ENCODE measurements at regions not wholly inside any gene's neighbourhood (a gene's known extent, or its start where the extent isn't known, plus 50 kb on each side); places are given as distances from the start of the nearest gene placed in this dataset.

GRCh38 chr2:83744855-83745254 is 714.2 kb downstream of the SUCLG1 start:
- no peak for DNase-seq

DNA sequence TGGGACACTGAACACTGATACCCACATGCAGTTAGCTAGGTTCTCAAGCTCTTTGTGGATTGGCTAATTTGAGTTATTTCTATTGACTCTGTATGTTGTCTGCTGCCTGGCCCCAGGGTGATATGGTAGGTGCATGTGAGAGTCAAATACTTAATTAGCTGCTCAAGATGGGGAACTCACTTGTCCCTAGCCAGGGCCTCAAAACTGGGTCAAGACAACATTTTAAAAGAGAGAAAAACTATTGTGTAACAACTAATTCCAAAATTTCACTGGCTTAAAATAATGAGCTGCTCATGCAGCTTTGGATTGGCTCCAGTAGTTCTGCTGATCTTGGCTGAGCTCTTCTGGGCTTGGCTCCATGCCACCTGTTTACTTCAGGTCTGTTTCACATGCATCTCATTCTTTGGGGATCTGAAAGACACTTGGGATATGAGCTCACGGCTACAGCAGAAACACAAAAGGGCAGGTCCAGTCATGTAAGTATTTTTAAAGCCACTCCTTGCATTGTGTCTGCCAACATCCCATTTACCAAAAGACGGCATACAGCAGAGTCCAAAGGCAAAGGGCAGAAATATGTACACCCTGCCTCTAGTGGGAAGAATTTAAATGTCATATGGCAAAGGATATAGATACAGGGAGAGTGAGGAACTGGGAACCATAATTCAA is 716.8 kb downstream of the SUCLG1 start:
- no peak for DNase-seq

GRCh38 chr2:83730223-83730622 is 728.9 kb downstream of the SUCLG1 start:
- DNase-seq = no peak

GRCh38 chr2:83725735-83726134 is 733.3 kb downstream of the SUCLG1 start:
- DNase-seq = no peak

GRCh38 chr2:83705146-83705545 is 753.9 kb downstream of the SUCLG1 start:
- no peak for DNase-seq

- no peak for DNase-seq
Observed at GRCh38 chr2:83703598-83703997, 755.5 kb downstream of the SUCLG1 start.

DNA sequence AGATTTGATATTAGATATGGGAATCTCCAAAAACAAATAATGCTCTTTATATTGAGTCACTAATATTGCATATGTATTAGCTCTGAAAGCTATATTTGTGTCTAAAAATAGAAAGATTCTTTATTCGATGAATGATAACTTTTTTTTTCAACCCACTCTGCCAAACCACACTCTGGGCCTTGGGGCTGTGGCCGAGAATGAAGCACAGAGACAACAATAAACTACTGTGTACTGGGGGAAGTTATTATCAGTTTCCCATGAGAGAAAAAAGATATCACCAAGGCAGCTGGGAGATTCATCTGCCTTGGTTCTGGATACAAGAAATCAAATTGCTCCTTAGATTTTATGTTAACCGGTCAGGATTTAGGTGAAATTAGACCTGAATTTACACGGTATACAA is 762.2 kb downstream of the SUCLG1 start:
- no peak for DNase-seq

GRCh38 chr2:83695530-83695929 is 763.5 kb downstream of the SUCLG1 start:
- DNase-seq = no peak

DNA sequence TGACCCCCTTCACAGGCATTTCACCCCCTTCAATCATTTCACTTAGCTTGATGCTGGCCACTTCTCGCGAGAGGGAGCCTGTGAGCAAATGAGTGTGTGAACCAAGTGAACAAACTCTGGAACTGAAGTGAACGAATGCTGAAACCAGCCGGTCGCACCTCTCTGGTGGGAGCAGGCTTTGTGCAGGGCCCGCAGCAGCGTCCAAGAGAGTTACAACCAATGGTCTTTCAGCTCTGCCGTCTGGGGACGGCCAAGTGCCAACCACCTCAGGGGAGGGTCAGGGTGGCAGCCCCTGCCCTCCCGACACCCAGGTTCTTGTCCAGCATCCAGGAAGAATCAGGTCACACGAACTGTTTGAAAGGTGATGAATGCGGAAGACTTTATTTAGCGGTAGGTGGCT is 764.0 kb downstream of the SUCLG1 start:
- no peak for DNase-seq

DNA sequence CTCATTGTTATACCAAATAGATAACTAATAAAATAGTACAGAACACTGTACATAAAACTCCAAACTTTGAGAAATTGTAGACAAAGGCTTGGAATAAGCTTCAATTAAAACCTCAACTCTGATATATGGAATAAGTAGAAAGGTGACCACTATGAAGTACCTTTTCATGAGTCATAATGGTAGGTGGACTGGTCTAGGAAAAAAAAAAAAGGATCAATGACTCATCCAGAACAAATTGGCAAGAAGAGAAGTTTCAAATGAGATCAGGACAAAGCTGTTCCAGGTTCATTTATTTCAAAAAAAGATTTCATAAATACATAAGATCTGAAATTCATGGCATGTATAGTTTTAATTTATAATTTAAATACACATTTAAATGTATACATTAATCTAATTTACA is 769.7 kb downstream of the SUCLG1 start:
- DNase-seq = no peak

DNA sequence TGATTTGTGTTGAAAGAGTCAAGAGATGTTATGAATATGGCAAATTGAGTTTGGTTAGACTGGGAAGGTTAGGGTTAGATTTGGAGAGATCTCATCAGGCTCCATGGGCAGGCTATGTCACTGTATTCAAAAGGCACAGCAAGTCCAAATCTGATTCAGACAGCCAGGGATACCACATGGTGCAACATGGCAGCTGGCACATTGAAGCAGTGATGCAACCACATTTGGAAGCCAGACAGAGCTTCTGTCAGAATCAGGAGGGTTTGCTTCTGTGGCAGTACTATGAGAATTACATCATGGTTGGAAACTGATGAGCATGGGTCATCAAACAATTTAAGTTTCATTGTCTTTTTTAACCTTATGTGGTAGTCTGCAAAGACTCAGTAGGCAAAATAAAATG is 772.2 kb downstream of the SUCLG1 start:
- DNase-seq = no peak

DNA sequence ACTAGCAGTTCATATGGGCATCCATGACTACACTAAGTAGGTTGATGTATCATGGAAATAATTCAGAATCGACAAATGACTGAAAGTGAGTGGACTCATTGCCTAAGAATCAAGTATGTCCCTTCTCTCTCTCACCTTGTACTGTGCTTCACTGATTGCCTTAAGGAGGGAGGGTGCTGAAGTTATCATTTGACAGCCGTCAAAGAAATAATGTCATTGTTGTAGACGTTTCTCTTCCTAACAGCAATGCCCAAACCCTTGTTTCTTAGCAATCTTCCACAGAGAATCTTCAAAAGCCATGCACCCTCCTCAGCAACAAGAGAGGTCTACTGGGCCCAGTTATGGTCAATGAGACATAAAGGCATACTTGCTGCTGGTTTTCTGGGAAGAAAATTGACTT is 785.0 kb downstream of the SUCLG1 start:
- no peak for DNase-seq

- DNase-seq = no peak
Observed at GRCh38 chr2:83665894-83666293, 793.2 kb downstream of the SUCLG1 start.

GRCh38 chr2:83665154-83665553 is 793.9 kb downstream of the SUCLG1 start:
- DNase-seq = no peak

DNA sequence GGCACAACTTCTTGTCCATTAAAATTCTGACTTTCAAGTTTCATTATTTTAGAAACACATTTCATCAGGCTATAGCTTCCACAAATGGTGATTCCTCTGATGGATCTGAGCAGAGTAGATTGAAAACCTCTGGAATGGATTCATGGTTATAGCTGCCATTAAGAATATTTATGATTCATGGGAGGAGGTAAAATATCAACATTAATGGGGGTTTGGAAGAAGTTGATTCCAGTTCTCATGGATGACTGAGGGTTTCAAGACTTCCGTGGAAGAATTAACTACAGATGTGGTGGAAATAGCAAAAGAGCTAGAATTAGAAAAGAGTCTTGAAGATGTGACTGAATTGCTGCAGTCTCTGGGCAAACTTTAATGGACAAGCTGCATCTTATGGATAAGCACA is 797.4 kb downstream of the SUCLG1 start:
- DNase-seq = no peak

DNA sequence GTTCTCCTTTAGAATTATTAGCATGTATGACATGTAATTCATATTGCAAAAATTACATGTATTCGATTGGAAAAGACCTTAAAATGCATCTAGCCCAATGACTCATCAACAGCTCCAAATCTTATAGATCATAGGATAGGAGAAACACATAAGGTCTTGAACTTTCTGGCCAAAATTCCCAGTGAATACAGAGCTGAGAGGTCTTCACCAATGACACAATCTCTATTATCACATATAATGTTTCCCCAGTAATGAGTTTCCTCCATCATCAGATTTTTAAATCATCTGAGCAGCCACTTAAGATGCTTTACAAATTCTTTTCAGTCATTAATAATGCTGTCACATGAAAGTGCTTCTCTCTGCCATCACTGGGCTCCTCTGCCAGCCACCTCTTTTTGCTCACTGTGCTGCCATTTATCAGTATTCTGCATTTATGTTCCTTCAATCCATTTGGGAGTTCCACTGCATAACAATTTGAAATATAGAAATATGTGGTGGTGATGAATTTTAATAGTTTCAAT is 804.9 kb downstream of the SUCLG1 start:
- DNase-seq = no peak

GRCh38 chr2:83650898-83651297 is 808.2 kb downstream of the SUCLG1 start:
- no peak for DNase-seq

GRCh38 chr2:83650161-83650560 is 808.9 kb downstream of the SUCLG1 start:
- no peak for DNase-seq

GRCh38 chr2:83640506-83640905 is 818.6 kb downstream of the SUCLG1 start:
- DNase-seq = no peak

- no peak for DNase-seq
Observed at GRCh38 chr2:83633423-83633822, 825.7 kb downstream of the SUCLG1 start.

DNA sequence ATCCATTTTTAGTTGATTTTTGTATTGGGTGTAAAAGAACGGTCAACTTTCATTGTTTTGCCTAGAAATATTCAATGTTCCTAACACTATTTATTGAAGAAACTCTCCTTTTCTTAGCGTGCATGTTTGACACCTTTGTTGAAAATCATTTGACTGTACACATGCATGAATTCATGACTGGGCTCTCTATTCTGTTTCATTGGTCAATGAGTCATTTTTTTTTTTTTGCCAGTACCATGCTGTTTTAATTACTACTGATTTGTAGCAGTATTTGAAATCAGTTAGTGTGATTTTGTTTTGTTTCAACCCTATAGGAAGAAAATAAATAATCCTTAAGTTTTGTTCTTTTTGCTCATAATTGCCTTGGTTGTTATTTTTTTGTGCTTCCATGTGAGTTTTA is 828.7 kb downstream of the SUCLG1 start:
- DNase-seq = no peak

DNA sequence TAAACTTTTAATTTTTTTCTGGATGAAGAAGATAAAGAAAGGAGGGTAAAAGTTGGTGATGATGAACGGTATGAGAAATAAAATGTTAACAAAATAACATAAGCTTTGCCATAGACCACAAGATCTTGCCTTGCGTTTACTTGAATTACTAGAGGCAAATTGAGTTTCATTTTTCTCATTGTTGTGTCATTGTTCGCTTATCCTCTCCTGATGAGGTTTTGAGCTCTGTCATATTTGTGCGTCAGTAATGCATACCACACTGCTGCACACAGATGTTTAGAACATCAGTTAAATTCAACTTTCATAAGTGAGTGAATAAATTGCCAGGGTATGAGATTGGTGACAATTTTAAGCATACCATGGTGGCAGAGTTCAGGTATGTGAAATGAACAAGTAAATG is 843.6 kb downstream of the SUCLG1 start:
- DNase-seq = no peak

DNA sequence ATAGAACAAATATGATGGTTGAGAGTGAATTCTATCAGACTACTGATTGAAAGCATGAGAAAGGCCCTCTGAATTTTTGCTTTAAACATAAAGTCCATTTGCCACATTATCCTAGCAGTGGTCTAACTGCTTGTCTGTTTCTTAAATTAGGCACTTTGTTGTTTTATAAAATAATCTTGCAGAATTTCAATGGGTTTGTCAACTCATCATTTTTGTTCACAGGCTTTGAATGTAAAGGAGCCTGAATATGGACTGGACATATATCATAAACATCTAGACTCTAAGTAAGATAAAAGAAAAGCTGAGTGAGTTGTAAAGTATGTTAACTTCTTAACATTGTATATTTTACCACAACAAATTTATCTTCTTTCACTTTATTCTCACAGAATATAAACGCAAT is 845.9 kb downstream of the SUCLG1 start:
- no peak for DNase-seq

DNA sequence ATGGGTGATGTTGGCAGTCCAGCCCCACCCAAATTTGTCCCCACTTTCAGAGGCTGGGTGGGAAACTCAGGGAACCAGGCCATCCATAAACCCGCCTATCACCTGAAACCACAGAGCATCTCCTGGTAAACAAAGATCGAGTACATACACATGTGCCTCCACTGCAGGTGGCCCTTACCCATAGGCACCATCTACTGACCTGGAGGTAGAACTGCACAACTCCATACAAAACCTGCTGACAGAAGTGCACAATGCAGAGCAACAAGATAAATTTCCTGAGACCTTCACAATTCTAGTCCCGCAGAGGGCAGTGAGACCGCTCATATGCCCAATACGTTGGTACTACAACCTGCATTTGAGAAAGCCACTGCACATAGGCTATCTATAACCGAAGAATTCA is 856.3 kb downstream of the SUCLG1 start:
- DNase-seq = no peak

- no peak for DNase-seq
Observed at GRCh38 chr2:83596592-83597282, 862.3 kb downstream of the SUCLG1 start.
